ENCODE measurements at regions not wholly inside any gene's neighbourhood (a gene's known extent, or its start where the extent isn't known, plus 50 kb on each side); places are given as distances from the start of the nearest gene placed in this dataset.

GRCh38 chr16:85382717-85383118 is 230.4 kb upstream of the GSE1 start:
- Histone ChIP-seq H3K9me3 (ENCODE audit: control insufficient read depth in 1 of 2, low read length in 2 of 2) (no peaks in the 10 kb centered on the region), H3K27ac (ENCODE audit: low read depth, low read length) (no peak overlapping the region), H3K36me3 (ENCODE audit: control insufficient read depth in 1 of 2, insufficient read depth in 2 of 2, low read length in 2 of 2) (peaks cover 0 to 2% of the 10 kb centered on the region in 2 donors), H3K4me3 (ENCODE audit: low read depth in 1 of 2, low read length in 2 of 2) (no peak overlapping the region), H3K27me3 (ENCODE audit: control insufficient read depth in 1 of 2, insufficient read depth in 2 of 2, low read length in 2 of 2) (no peaks in the 10 kb centered on the region), H3K4me1 (ENCODE audit: control insufficient read depth in 1 of 2, insufficient read depth in 2 of 2, low read length in 2 of 2) (peaks cover 6 to 8% of the 10 kb centered on the region in 2 donors), H3K9ac (ENCODE audit: low read depth in 1 of 2, low read length in 2 of 2) (no peak overlapping the region)

DNA sequence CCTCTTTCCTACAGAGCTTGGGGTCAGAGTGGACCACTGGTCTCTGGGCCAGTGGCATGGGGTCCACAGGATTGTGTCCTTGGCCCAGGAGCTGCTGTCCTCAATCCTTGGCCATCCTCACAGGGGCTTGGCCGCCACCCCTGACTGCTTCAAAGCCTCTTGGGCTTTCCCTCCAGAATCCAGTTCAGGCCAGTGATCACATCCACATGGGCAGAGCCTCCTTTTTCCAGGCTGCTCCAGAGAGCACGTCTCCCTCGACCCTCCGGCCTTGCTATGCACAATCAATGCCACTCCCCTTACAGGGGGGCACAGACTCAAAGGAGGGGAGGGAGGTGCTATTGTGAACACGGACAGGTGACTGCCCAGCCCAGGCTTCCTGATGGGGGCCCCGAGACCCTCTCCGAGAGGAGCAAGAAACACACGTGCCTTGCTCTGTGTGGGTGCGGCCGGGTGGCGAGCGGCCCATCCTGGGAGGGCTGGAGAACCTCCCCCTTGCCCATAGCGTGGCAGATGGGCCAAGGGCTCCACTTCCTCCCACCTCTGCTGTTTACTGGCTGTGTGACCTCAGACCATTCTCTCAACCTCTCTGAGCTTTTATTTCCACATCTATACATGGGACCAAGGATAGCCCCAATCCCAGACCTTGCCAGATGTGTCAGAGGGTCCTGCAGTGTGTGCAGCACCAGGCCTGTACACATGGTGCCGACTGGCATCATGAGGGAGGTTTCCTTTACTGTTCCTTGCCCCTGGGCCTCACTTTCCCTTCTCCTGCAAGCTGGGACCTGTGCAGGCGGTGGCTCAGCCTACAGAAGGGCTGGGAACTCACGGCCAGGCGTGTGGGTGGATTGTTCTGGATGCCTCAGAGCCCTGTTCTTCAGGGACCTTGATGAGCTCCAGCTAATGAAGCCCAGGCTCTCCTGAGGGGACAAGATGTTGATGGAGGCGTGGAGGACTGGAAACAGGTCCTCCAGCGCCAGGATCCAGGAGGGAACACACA is 229.0 kb upstream of the GSE1 start:
- Histone ChIP-seq H3K9ac (ENCODE audit: low read depth in 1 of 2, low read length in 2 of 2) (no peak overlapping the region), H3K27me3 (ENCODE audit: control insufficient read depth in 1 of 2, insufficient read depth in 2 of 2, low read length in 2 of 2) (no peaks in the 10 kb centered on the region), H3K4me1 (ENCODE audit: control insufficient read depth in 1 of 2, insufficient read depth in 2 of 2, low read length in 2 of 2) (peaks cover 6 to 8% of the 10 kb centered on the region in 2 donors), H3K27ac (ENCODE audit: low read depth, low read length) (no peak overlapping the region), H3K9me3 (ENCODE audit: control insufficient read depth in 1 of 2, low read length in 2 of 2) (no peaks in the 10 kb centered on the region), H3K4me3 (ENCODE audit: low read depth in 1 of 2, low read length in 2 of 2) (no peak overlapping the region), H3K36me3 (ENCODE audit: control insufficient read depth in 1 of 2, insufficient read depth in 2 of 2, low read length in 2 of 2) (peaks cover 0 to 2% of the 10 kb centered on the region in 2 donors)

DNA sequence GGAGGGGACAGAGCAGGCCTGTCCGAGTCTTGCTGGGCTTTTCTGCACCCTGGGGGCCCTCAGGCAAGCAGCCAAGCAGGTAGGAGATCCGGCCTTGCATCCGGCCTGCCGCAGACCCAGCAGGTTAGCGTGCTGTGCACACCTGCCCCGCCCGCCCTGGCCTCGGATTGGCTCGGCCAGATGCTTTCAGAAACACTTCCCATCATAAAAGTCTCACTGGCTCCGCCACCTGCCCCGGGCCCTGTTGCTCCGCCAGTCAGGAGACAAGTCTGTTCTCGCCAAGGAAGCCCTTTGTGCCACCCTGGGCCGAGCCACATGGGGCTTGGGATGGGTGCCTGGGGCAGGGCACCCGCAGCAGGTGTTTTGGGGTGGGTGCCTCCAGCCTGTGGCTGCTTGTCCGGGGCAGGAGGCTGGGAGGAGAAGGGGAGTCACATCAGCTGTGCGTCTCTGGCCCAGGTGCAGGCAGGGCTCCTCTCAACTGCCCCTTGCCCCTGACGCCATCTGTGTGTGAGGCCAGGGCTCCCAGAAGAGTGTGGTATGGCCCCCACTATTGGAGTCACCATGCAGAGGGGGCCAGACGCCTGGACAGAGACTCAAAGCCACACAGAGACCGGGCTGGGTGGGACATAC is 228.2 kb upstream of the GSE1 start:
- no peaks in the 10 kb centered on the region for H3K9me3 ChIP-seq (ENCODE audit: control insufficient read depth in 1 of 2, low read length in 2 of 2)
- H3K27me3 ChIP-seq (ENCODE audit: control insufficient read depth in 1 of 2, insufficient read depth in 2 of 2, low read length in 2 of 2) = no peaks in the 10 kb centered on the region
- H3K36me3 ChIP-seq (ENCODE audit: control insufficient read depth in 1 of 2, insufficient read depth in 2 of 2, low read length in 2 of 2) = peaks cover 0 to 2% of the 10 kb centered on the region in 2 donors
- H3K9ac ChIP-seq (ENCODE audit: low read depth in 1 of 2, low read length in 2 of 2) = no peak overlapping the region
- peak overlapping the region; percentile 30 for H3K27ac ChIP-seq (ENCODE audit: low read depth, low read length)
- H3K4me1 ChIP-seq (ENCODE audit: control insufficient read depth in 1 of 2, insufficient read depth in 2 of 2, low read length in 2 of 2) = peaks cover 6 to 8% of the 10 kb centered on the region in 2 donors
- no peak overlapping the region for H3K4me3 ChIP-seq (ENCODE audit: low read depth in 1 of 2, low read length in 2 of 2)

GRCh38 chr16:85385463-85386331 is 227.4 kb upstream of the GSE1 start:
- H3K27me3 ChIP-seq (ENCODE audit: control insufficient read depth in 1 of 2, insufficient read depth in 2 of 2, low read length in 2 of 2) = no peaks in the 10 kb centered on the region
- H3K9me3 ChIP-seq (ENCODE audit: control insufficient read depth in 1 of 2, low read length in 2 of 2) = no peaks in the 10 kb centered on the region
- H3K9ac ChIP-seq (ENCODE audit: low read depth in 1 of 2, low read length in 2 of 2) = no peak overlapping the region
- H3K4me3 ChIP-seq (ENCODE audit: low read depth in 1 of 2, low read length in 2 of 2) = no peak overlapping the region
- H3K27ac ChIP-seq (ENCODE audit: low read depth, low read length) = peak overlapping the region; percentile 30
- H3K36me3 ChIP-seq (ENCODE audit: control insufficient read depth in 1 of 2, insufficient read depth in 2 of 2, low read length in 2 of 2) = peaks cover 0 to 2% of the 10 kb centered on the region in 2 donors
- peaks cover 8 to 11% of the 10 kb centered on the region in 2 donors for H3K4me1 ChIP-seq (ENCODE audit: control insufficient read depth in 1 of 2, insufficient read depth in 2 of 2, low read length in 2 of 2)

GRCh38 chr16:85386467-85387170 is 226.5 kb upstream of the GSE1 start:
- Histone ChIP-seq H3K27me3 (ENCODE audit: control insufficient read depth in 1 of 2, insufficient read depth in 2 of 2, low read length in 2 of 2) (no peaks in the 10 kb centered on the region), H3K4me1 (ENCODE audit: control insufficient read depth in 1 of 2, insufficient read depth in 2 of 2, low read length in 2 of 2) (peaks cover 15 to 18% of the 10 kb centered on the region in 2 donors), H3K36me3 (ENCODE audit: control insufficient read depth in 1 of 2, insufficient read depth in 2 of 2, low read length in 2 of 2) (peaks cover 0 to 2% of the 10 kb centered on the region in 2 donors), H3K27ac (ENCODE audit: low read depth, low read length) (no peak overlapping the region), H3K4me3 (ENCODE audit: low read depth in 1 of 2, low read length in 2 of 2) (no peak overlapping the region), H3K9ac (ENCODE audit: low read depth in 1 of 2, low read length in 2 of 2) (no peak overlapping the region), H3K9me3 (ENCODE audit: control insufficient read depth in 1 of 2, low read length in 2 of 2) (no peaks in the 10 kb centered on the region)

DNA sequence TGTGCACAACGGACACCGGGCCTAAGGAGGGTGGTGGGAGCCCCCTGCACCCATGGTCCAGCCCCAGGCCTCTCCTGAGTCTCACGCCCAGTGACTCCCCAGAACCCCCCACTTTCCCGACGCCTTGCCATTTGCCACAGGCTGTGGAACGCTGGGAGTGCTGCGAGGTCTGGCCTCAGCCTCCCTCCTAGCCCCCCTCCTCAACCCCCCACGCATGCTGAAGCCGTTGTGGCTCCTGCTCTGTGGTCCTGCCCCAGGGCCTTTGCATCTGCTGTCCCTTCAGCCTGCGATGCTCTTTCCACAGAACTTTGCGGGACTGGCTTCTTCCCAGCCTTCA is 226.0 kb upstream of the GSE1 start:
- Histone ChIP-seq H3K36me3 (ENCODE audit: control insufficient read depth in 1 of 2, insufficient read depth in 2 of 2, low read length in 2 of 2) (peaks cover 0 to 2% of the 10 kb centered on the region in 2 donors), H3K27me3 (ENCODE audit: control insufficient read depth in 1 of 2, insufficient read depth in 2 of 2, low read length in 2 of 2) (no peaks in the 10 kb centered on the region), H3K4me1 (ENCODE audit: control insufficient read depth in 1 of 2, insufficient read depth in 2 of 2, low read length in 2 of 2) (peaks cover 20 to 22% of the 10 kb centered on the region in 2 donors), H3K4me3 (ENCODE audit: low read depth in 1 of 2, low read length in 2 of 2) (no peak overlapping the region), H3K27ac (ENCODE audit: low read depth, low read length) (no peak overlapping the region), H3K9ac (ENCODE audit: low read depth in 1 of 2, low read length in 2 of 2) (no peak overlapping the region), H3K9me3 (ENCODE audit: control insufficient read depth in 1 of 2, low read length in 2 of 2) (no peaks in the 10 kb centered on the region)

DNA sequence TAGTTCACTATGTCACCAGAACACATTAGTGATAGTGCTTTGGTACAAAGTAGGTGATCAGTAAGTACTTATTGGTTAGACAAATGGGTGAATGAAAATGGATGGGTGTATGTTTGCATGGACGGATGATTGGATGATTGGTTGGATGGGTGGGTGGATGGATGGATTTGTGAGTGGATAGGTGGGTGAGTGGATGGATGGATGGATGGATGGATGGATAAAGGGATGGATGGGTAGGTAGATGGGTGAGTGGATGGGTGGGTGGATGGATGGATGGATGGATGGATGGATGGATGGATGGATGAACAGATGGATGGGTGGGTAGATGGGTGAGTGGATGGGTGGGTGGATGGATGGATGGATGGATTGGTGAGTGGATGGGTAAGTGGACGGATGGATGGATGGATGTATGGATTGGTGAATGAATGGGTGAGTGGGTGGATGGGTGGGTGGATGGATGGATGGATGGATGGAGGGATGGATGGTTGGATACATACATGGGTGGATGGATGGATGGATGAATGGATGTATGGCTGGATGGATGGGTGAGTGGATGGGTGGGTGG is 225.3 kb upstream of the GSE1 start:
- Histone ChIP-seq H3K36me3 (ENCODE audit: control insufficient read depth in 1 of 2, insufficient read depth in 2 of 2, low read length in 2 of 2) (no peaks in the 10 kb centered on the region), H3K9ac (ENCODE audit: low read depth in 1 of 2, low read length in 2 of 2) (no peak overlapping the region), H3K4me1 (ENCODE audit: control insufficient read depth in 1 of 2, insufficient read depth in 2 of 2, low read length in 2 of 2) (peaks cover 23 to 26% of the 10 kb centered on the region in 2 donors), H3K27me3 (ENCODE audit: control insufficient read depth in 1 of 2, insufficient read depth in 2 of 2, low read length in 2 of 2) (no peaks in the 10 kb centered on the region), H3K27ac (ENCODE audit: low read depth, low read length) (no peak overlapping the region), H3K9me3 (ENCODE audit: control insufficient read depth in 1 of 2, low read length in 2 of 2) (no peaks in the 10 kb centered on the region), H3K4me3 (ENCODE audit: low read depth in 1 of 2, low read length in 2 of 2) (no peak overlapping the region)

DNA sequence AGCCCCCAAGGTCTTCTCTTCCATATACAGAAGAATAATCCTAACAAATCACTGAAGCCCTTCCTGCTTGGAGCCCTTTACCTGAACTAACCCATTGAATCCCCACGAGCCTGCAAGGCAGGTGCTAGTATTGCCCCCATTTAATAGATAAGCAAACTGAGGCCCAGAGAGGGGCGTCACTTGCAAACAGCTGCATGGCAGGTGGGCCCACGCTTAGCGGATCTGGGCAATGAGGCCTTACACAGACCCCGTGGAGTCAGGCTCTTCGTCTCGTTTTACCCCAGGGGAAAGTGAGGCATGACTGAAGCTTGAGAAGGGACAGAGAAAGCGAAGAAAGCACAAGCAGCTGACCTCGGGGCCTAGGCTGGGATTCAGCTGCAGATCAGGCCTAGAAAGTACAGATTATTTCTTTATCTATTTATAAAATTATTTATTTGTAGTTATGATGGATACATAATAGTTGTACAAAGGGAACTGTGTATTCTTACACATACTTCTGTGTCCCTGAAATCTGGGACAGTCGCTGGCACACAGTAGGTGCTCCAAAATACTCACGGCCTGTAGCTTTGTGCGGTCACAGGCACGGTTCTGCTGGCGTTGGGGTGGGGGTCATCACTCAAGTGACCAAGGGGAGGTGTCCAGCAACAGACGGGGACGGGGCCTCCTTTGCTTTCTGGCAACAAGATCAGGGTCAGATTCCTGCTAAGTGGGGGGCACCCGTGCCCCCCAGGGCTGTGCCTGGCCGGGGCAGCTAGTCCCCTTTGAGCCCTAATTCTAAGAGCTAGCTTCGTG is 223.2 kb upstream of the GSE1 start:
- Histone ChIP-seq H3K36me3 (ENCODE audit: control insufficient read depth in 1 of 2, insufficient read depth in 2 of 2, low read length in 2 of 2) (no peaks in the 10 kb centered on the region), H3K9me3 (ENCODE audit: control insufficient read depth in 1 of 2, low read length in 2 of 2) (no peaks in the 10 kb centered on the region), H3K9ac (ENCODE audit: low read depth in 1 of 2, low read length in 2 of 2) (no peak overlapping the region), H3K27ac (ENCODE audit: low read depth, low read length) (no peak overlapping the region), H3K27me3 (ENCODE audit: control insufficient read depth in 1 of 2, insufficient read depth in 2 of 2, low read length in 2 of 2) (no peaks in the 10 kb centered on the region), H3K4me1 (ENCODE audit: control insufficient read depth in 1 of 2, insufficient read depth in 2 of 2, low read length in 2 of 2) (peaks cover 23 to 28% of the 10 kb centered on the region in 2 donors), H3K4me3 (ENCODE audit: low read depth in 1 of 2, low read length in 2 of 2) (no peak overlapping the region)

Data from duodenal mucosa (tissue), 2 donors.